ENCODE measurements at regions not wholly inside any gene's neighbourhood (a gene's known extent, or its start where the extent isn't known, plus 50 kb on each side); places are given as distances from the start of the nearest gene placed in this dataset.

GRCh38 chr17:65332779-65333178, 195.6 kb downstream of the RGS9 start:
- intact Hi-C loops (cut with DNase I) = no loop called here
- Histone ChIP-seq H3K27ac (no peak overlapping the region), H3K4me1 (no peaks in the 10 kb centered on the region), H3K36me3 (no peaks in the 10 kb centered on the region), H3K9me3 (no peaks in the 10 kb centered on the region), H3K27me3 (no peaks in the 10 kb centered on the region), H3K4me3 (no peak overlapping the region)
- TF ChIP-seq CTCF (IDR thresholded peaks at IDR 0.05) = no peak
- DNase-seq = no peak
- no peak for ATAC-seq

- no peak for ATAC-seq
- Histone ChIP-seq H3K9me3 (no peaks in the 10 kb centered on the region), H3K36me3 (no peaks in the 10 kb centered on the region), H3K4me3 (no peak overlapping the region), H3K27ac (no peak overlapping the region), H3K27me3 (no peaks in the 10 kb centered on the region), H3K4me1 (no peaks in the 10 kb centered on the region)
- intact Hi-C loops (cut with DNase I) = no loop called here
- no peak for DNase-seq
- no peak for TF ChIP-seq CTCF (IDR thresholded peaks at IDR 0.05)
Observed at GRCh38 chr17:65332375-65332774, 195.2 kb downstream of the RGS9 start.

GRCh38 chr17:65328567-65328966, 191.4 kb downstream of the RGS9 start:
- ATAC-seq = no peak
- Histone ChIP-seq H3K27ac (no peak overlapping the region), H3K27me3 (no peaks in the 10 kb centered on the region), H3K4me3 (no peak overlapping the region), H3K4me1 (no peaks in the 10 kb centered on the region), H3K9me3 (no peaks in the 10 kb centered on the region), H3K36me3 (no peaks in the 10 kb centered on the region)
- intact Hi-C loops (cut with DNase I) = no loop called here
- TF ChIP-seq CTCF (IDR thresholded peaks at IDR 0.05) = no peak
- DNase-seq = no peak

GRCh38 chr17:65324611-65325342, 187.6 kb downstream of the RGS9 start:
- no peak overlapping the region for H3K27ac ChIP-seq

GRCh38 chr17:65323049-65323448, 185.9 kb downstream of the RGS9 start:
- Histone ChIP-seq H3K27me3 (no peaks in the 10 kb centered on the region), H3K4me1 (no peaks in the 10 kb centered on the region), H3K4me3 (no peak overlapping the region), H3K27ac (no peak overlapping the region), H3K36me3 (no peaks in the 10 kb centered on the region), H3K9me3 (no peaks in the 10 kb centered on the region)
- ATAC-seq = no peak
- no peak for TF ChIP-seq CTCF (IDR thresholded peaks at IDR 0.05)
- DNase-seq = no peak
- intact Hi-C loops (cut with DNase I) = no loop called here

More at GRCh38 chr17:65324611-65325342, 187.6 kb downstream of the RGS9 start:
- intact Hi-C loops (cut with DNase I) = no loop called here
- ATAC-seq = peak; percentile 57
- no peaks in the 10 kb centered on the region for H3K27me3 ChIP-seq
- DNase-seq = no peak
- no peaks in the 10 kb centered on the region for H3K9me3 ChIP-seq
- TF ChIP-seq CTCF (IDR thresholded peaks at IDR 0.05) = no peak
- no peak overlapping the region for H3K4me3 ChIP-seq
- H3K36me3 ChIP-seq = no peaks in the 10 kb centered on the region
- H3K4me1 ChIP-seq = no peaks in the 10 kb centered on the region

GRCh38 chr17:65320820-65321219, 183.7 kb downstream of the RGS9 start:
- no peak overlapping the region for H3K4me3 ChIP-seq
- no peak for TF ChIP-seq CTCF (IDR thresholded peaks at IDR 0.05)
- DNase-seq (no peak), ATAC-seq (no peak)
- intact Hi-C loops (cut with DNase I) = no loop called here
- H3K27me3 ChIP-seq = no peaks in the 10 kb centered on the region
- H3K9me3 ChIP-seq = no peaks in the 10 kb centered on the region
- H3K4me1 ChIP-seq = no peaks in the 10 kb centered on the region
- no peaks in the 10 kb centered on the region for H3K36me3 ChIP-seq
- H3K27ac ChIP-seq = no peak overlapping the region
